ENCODE measurements at regions not wholly inside any gene's neighbourhood (a gene's known extent, or its start where the extent isn't known, plus 50 kb on each side); places are given as distances from the start of the nearest gene placed in this dataset.

DNA sequence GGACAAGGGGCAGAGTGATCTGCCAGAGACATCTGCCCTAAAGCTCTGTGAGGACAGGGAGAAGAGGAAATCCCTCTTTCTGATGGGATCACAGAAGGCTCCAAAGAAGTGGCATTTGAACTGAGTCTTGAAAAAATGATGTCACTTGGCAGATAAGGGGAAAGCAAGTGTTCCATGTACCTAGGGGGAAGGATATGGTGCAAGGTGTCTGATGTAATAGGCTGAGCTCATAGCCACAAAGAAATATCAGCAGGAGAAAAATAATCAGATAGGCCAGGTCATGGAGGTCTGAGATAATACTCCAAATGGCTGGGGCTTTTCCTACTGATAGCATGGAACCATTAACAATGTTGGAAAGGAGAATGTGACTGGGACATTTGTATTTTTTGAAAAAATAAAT lies 468.4 kb upstream of the MDFIC2 start:
- TF ChIP-seq, protein P1, sequence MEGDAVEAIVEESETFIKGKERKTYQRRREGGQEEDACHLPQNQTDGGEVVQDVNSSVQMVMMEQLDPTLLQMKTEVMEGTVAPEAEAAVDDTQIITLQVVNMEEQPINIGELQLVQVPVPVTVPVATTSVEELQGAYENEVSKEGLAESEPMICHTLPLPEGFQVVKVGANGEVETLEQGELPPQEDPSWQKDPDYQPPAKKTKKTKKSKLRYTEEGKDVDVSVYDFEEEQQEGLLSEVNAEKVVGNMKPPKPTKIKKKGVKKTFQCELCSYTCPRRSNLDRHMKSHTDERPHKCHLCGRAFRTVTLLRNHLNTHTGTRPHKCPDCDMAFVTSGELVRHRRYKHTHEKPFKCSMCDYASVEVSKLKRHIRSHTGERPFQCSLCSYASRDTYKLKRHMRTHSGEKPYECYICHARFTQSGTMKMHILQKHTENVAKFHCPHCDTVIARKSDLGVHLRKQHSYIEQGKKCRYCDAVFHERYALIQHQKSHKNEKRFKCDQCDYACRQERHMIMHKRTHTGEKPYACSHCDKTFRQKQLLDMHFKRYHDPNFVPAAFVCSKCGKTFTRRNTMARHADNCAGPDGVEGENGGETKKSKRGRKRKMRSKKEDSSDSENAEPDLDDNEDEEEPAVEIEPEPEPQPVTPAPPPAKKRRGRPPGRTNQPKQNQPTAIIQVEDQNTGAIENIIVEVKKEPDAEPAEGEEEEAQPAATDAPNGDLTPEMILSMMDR (IDR thresholded peaks at IDR 0.05; ENCODE audit: low read depth, low read length, missing input control): no peak
- TF ChIP-seq RAD21 (IDR thresholded peaks at IDR 0.05): no peak
- no peak for TF ChIP-seq YY1 (IDR thresholded peaks at IDR 0.05)
- TF ChIP-seq EGR1 (IDR thresholded peaks at IDR 0.05; ENCODE audit: low read depth in 2 of 2): no peak
- no peak for TF ChIP-seq JUND (IDR thresholded peaks at IDR 0.05)
- TF ChIP-seq, protein P2, sequence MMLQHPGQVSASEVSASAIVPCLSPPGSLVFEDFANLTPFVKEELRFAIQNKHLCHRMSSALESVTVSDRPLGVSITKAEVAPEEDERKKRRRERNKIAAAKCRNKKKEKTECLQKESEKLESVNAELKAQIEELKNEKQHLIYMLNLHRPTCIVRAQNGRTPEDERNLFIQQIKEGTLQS (IDR thresholded peaks at IDR 0.05): no peak
- no peak for TF ChIP-seq TAF1 (conservative IDR thresholded peaks at IDR 0.05)
- TF ChIP-seq, protein P3, sequence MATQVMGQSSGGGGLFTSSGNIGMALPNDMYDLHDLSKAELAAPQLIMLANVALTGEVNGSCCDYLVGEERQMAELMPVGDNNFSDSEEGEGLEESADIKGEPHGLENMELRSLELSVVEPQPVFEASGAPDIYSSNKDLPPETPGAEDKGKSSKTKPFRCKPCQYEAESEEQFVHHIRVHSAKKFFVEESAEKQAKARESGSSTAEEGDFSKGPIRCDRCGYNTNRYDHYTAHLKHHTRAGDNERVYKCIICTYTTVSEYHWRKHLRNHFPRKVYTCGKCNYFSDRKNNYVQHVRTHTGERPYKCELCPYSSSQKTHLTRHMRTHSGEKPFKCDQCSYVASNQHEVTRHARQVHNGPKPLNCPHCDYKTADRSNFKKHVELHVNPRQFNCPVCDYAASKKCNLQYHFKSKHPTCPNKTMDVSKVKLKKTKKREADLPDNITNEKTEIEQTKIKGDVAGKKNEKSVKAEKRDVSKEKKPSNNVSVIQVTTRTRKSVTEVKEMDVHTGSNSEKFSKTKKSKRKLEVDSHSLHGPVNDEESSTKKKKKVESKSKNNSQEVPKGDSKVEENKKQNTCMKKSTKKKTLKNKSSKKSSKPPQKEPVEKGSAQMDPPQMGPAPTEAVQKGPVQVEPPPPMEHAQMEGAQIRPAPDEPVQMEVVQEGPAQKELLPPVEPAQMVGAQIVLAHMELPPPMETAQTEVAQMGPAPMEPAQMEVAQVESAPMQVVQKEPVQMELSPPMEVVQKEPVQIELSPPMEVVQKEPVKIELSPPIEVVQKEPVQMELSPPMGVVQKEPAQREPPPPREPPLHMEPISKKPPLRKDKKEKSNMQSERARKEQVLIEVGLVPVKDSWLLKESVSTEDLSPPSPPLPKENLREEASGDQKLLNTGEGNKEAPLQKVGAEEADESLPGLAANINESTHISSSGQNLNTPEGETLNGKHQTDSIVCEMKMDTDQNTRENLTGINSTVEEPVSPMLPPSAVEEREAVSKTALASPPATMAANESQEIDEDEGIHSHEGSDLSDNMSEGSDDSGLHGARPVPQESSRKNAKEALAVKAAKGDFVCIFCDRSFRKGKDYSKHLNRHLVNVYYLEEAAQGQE (IDR thresholded peaks at IDR 0.05): no peak
- TF ChIP-seq, protein P4, sequence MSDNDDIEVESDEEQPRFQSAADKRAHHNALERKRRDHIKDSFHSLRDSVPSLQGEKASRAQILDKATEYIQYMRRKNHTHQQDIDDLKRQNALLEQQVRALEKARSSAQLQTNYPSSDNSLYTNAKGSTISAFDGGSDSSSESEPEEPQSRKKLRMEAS (IDR thresholded peaks at IDR 0.05): no peak
- no peak for TF ChIP-seq GABPA (IDR thresholded peaks at IDR 0.05 in 1 of 2, conservative IDR thresholded peaks at IDR 0.05 in 1 of 2)

All from liver (tissue), 3 donors.